SK-N-MC (cell line): ENCODE measurements at regions not wholly inside any gene's neighbourhood (a gene's known extent, or its start where the extent isn't known, plus 50 kb on each side); places are given as distances from the start of the nearest gene placed in this dataset.

ENCODE experiments used
- EZH2 ChIP-seq: fragments of 200-600 bp; sonication (generic); IDR thresholded peaks from one replicate; pipeline ENCODE4 v1.6.1; 2017; ENCODE audit warnings: antibody characterized with exemption
- FOXP2 ChIP-seq: optimal IDR thresholded peaks from 2 replicates; pipeline ENCODE3; 2011; ENCODE audit warnings: mild to moderate bottlenecking, moderate library complexity; ENCODE audit not compliant: insufficient read depth; ENCODE audit errors: extremely low read length, control extremely low read depth
- POLR2AphosphoS5 ChIP-seq: IDR thresholded peaks from 2 replicates; pipeline ENCODE4 v1.6.1; 2012; ENCODE audit warnings: mild to moderate bottlenecking, low read depth, low read length, borderline replicate concordance

DNA sequence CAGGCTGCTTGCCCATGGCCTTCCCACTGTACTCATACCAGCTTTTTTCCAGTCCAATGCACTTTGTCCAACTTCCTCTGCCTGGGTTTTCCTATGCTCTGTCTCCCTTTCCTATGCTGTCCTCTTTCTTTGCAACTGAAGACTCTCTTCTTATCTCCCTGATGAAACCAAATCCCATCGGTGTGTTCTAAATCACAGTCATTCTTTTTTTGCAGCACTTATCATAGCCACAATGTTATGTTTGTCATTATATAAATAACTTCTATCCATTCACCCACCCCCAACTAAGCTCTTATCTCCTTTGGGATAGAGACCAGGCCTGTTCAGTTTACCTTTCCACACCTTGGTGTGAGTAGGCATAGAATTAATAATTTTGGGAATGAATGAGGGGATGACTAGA, 121.0 kb downstream of the GPX5 start:
- no peak for TF ChIP-seq FOXP2
- no peak for TF ChIP-seq EZH2
- no peak for TF ChIP-seq POLR2AphosphoS5
